Chondrocyte (in vitro differentiated cells): ENCODE measurements at regions not wholly inside any gene's neighbourhood (a gene's known extent, or its start where the extent isn't known, plus 50 kb on each side); places are given as distances from the start of the nearest gene placed in this dataset.

Experiments used
- DNase-seq: peaks from one replicate; pipeline ENCODE4 v3.0.0; 2021; ENCODE audit warnings: mixed read lengths, low spot score
- H3K27ac Mint-ChIP-seq: one replicate; pipeline ENCODE4 v1.8.0; 2021; ENCODE audit warnings: mild to moderate bottlenecking, moderate library complexity, mixed read lengths; ENCODE audit not compliant: unreplicated experiment
- H3K27me3 Mint-ChIP-seq: 2 replicates; pipeline ENCODE4 v1.8.0; 2021; ENCODE audit warnings: low read depth, mixed read lengths
- H3K36me3 Mint-ChIP-seq: 2 replicates; pipeline ENCODE4 v1.8.0; 2021; ENCODE audit warnings: low read depth, mixed read lengths
- H3K4me1 Mint-ChIP-seq: 2 replicates; pipeline ENCODE4 v1.8.0; 2021; ENCODE audit warnings: low read depth, mild to moderate bottlenecking, mixed read lengths
- H3K4me3 Mint-ChIP-seq: one replicate; pipeline ENCODE4 v1.8.0; 2021; ENCODE audit warnings: mild to moderate bottlenecking, moderate library complexity, mixed read lengths; ENCODE audit not compliant: unreplicated experiment
- H3K9me3 Mint-ChIP-seq: 2 replicates; pipeline ENCODE4 v1.8.0; 2021; ENCODE audit warnings: low read depth, mixed read lengths
- TF ChIP-seq, protein P1 (sequence below): fragments of 200-600 bp; sonication (generic); IDR thresholded peaks from 2 replicates; pipeline ENCODE4 v1.5.0; 2021; ENCODE audit warnings: antibody characterized with exemption, mild to moderate bottlenecking, moderate library complexity

DNA sequence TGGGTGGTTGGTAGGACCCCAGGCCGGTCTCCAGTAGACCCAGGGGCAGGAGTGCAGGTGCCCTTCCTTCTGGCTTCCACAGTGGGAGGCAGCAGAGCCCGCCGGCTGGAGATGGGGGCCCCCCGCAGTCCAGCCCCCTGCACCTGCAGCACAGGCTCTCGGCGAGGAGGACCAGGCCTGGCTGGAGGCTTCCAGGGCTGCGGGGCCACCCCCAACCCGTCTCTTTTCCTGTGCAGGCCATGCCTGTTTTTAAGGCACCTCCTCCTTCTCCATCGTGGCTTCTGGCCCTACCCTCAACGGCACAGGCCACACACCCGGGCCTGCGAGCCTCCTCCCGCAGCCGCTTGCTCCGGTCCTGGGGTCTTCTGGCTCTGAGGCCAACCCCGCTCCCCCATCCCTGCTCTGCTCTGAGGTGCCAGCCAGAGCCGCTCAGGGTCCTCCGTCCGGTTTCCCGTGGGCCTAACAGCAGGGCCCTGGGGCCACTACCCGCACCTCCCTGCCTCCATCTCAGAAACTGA, 77.2 kb upstream of the ANKRD10 start:
- H3K4me3 Mint-ChIP-seq: no peak overlapping the region
- TF ChIP-seq, protein P1, sequence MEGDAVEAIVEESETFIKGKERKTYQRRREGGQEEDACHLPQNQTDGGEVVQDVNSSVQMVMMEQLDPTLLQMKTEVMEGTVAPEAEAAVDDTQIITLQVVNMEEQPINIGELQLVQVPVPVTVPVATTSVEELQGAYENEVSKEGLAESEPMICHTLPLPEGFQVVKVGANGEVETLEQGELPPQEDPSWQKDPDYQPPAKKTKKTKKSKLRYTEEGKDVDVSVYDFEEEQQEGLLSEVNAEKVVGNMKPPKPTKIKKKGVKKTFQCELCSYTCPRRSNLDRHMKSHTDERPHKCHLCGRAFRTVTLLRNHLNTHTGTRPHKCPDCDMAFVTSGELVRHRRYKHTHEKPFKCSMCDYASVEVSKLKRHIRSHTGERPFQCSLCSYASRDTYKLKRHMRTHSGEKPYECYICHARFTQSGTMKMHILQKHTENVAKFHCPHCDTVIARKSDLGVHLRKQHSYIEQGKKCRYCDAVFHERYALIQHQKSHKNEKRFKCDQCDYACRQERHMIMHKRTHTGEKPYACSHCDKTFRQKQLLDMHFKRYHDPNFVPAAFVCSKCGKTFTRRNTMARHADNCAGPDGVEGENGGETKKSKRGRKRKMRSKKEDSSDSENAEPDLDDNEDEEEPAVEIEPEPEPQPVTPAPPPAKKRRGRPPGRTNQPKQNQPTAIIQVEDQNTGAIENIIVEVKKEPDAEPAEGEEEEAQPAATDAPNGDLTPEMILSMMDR: no peak
- peaks cover 10% of the 10 kb centered on the region for H3K4me1 Mint-ChIP-seq
- H3K9me3 Mint-ChIP-seq: peaks cover 14% of the 10 kb centered on the region
- H3K27ac Mint-ChIP-seq: no peak overlapping the region
- H3K36me3 Mint-ChIP-seq: peaks cover 6% of the 10 kb centered on the region
- no peak for DNase-seq
- H3K27me3 Mint-ChIP-seq: peaks cover 2% of the 10 kb centered on the region

DNA sequence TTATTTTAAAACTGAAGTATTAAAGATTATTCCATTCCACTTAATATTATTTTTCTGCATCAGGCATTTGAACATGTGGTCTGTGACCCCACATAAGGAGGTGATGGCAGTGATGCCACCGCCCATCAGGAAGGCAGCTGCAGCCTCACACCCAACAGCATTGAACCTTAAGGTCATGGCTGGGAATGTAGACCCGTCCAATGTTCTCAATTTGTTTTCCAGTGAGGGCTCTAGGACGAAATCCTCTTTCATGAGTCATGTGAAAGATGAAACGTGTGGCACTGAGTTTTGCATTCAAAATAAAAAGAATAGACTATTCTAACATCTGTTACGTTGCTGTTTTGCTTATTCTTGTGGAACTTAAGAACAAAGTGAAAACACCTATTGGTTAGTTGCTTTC, 74.5 kb upstream of the ANKRD10 start:
- TF ChIP-seq, protein P1: no peak
- H3K27ac Mint-ChIP-seq: peak overlapping the region; percentile 41
- H3K4me1 Mint-ChIP-seq: peaks cover 10% of the 10 kb centered on the region
- no peak for DNase-seq
- no peaks in the 10 kb centered on the region for H3K36me3 Mint-ChIP-seq
- H3K9me3 Mint-ChIP-seq: no peaks in the 10 kb centered on the region
- no peak overlapping the region for H3K4me3 Mint-ChIP-seq
- H3K27me3 Mint-ChIP-seq: no peaks in the 10 kb centered on the region

DNA sequence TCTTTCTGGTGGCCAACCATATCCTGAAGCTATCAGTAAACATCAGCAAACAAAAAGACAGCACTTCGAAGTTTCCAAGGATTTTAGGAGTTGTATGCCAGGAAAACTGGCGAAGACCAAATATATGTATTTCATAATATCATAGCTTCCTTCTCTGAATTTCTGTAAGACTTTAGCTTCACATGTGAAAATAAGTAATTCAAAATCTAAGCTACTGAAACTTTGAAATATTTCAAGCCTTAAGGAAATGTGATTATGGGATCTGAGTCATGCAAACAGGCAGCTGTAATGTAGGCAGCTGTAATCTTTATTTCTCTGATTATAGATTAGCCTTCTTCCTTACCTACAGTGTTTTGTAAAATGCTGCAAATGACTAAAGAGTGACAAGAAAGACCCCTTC, 70.7 kb upstream of the ANKRD10 start:
- no peak overlapping the region for H3K27ac Mint-ChIP-seq
- H3K4me1 Mint-ChIP-seq: peaks cover 10% of the 10 kb centered on the region
- no peak for DNase-seq
- no peaks in the 10 kb centered on the region for H3K36me3 Mint-ChIP-seq
- H3K4me3 Mint-ChIP-seq: no peak overlapping the region
- TF ChIP-seq, protein P1: no peak
- peaks cover 2% of the 10 kb centered on the region for H3K27me3 Mint-ChIP-seq
- no peaks in the 10 kb centered on the region for H3K9me3 Mint-ChIP-seq

DNA sequence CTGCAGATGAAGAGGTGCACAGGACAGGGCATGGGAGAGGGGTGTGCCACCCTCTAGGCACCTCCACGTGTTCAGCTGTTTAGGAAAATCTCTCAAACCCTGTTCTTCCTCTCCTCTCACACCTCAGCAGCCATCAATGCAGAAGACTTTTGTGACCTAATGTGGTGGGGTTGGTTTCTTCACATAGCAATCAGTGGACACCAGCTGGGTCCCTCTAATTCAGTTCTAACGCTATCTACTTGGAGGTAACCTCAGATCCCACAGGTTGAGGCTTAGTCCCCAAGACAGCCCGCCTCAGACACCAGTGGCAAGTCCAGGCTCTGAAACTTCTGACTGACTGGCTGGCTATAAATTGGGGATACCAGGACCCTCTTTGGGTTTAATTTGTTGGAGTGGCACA, 69.9 kb upstream of the ANKRD10 start:
- Mint-ChIP-seq H3K36me3 (no peaks in the 10 kb centered on the region), H3K27ac (no peak overlapping the region), H3K4me1 (peaks cover 10% of the 10 kb centered on the region), H3K4me3 (no peak overlapping the region), H3K9me3 (no peaks in the 10 kb centered on the region), H3K27me3 (peaks cover 2% of the 10 kb centered on the region)
- DNase-seq: no peak
- TF ChIP-seq, protein P1: no peak

DNA sequence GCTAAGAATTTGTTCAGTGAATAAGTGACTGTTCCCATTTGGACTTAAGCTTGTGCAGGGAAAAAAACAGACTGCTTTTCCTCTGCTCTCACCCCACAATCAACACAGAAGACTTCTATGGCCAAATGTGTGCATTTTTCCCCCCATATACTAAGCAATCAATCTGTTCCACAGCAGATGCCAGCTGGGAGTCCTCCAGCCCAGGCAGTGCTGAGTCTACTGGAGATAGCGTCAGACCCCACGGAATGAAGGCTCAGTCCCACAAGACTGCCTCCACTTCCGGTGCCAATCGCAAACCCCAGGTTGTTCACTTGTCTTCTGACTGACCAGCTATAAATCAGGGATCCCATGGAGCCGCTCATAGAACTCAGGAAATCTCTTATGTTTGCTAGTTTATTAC, 69.5 kb upstream of the ANKRD10 start:
- H3K27ac Mint-ChIP-seq: no peak overlapping the region
- peaks cover 5% of the 10 kb centered on the region for H3K4me1 Mint-ChIP-seq
- no peak overlapping the region for H3K4me3 Mint-ChIP-seq
- TF ChIP-seq, protein P1: no peak
- DNase-seq: no peak
- no peaks in the 10 kb centered on the region for H3K36me3 Mint-ChIP-seq
- H3K9me3 Mint-ChIP-seq: no peaks in the 10 kb centered on the region
- H3K27me3 Mint-ChIP-seq: peaks cover 2% of the 10 kb centered on the region
